NCI-H2196 (cell line): ENCODE measurements at regions not wholly inside any gene's neighbourhood (a gene's known extent, or its start where the extent isn't known, plus 50 kb on each side); places are given as distances from the start of the nearest gene placed in this dataset.

Experiments used
- DNase-seq: peaks from one replicate; lab custom pipeline; 2025; ENCODE audit not compliant: unreplicated experiment; lab: John Stamatoyannopoulos, UW

DNA sequence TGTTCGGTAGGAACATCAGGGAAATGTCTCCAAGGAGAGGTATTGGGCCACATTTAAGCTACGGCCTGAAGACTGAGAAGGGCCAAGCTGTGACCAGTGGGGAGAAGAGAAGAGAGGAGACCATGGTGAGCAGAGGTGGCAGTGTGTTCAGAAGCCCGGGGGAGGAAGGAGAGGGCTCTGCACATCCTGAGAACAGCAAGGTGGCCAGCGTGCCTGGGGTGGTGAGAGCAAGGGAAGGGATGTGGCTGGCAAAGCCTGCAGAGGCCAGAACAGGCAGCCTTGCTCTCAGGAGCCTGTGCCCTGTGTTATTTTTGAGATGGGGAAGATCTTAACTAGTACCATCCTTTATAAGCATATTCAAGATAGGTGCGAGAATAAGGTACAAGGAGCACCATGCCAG is 933.5 kb upstream of the EEF2KMT start:
- no peak for DNase-seq

DNA sequence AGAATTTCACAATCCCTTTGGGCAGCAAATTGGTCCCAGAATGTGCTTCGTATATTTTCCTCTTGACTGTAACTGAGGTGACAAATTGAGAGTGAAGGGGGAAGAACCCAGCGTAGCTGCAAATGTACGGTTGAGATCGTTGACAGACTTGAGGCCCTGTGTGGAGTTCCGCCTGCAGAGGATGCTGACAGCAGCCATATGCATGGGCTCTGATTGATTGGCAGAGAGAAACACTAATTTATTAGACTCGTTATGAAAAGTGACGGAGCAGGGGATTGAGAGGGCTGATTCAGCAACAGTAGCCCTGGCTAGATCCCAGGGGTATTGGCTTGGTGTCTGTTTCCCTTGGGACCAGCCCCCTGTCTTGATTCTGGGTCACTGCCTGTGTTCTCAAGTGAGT is 930.1 kb upstream of the EEF2KMT start:
- DNase-seq, result no peak

DNA sequence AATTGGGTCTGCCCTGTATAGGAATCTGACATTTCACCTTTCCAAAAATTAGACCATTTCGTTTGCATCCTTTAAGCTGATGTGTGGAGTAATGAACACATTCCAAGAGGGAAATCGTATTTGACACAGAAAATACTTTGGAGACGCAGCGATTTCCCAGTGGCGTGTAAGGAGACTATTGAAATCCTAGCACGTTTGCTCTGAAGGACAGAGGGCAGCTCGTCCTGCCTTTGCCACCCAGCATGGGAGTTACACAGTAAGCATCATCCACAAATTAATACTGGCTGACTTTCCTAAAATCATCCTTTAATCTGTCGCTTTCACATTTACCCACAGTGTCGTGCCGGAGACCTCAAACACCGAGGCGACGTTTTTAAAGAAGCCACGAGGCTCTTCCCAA is 925.9 kb upstream of the EEF2KMT start:
- no peak for DNase-seq

DNA sequence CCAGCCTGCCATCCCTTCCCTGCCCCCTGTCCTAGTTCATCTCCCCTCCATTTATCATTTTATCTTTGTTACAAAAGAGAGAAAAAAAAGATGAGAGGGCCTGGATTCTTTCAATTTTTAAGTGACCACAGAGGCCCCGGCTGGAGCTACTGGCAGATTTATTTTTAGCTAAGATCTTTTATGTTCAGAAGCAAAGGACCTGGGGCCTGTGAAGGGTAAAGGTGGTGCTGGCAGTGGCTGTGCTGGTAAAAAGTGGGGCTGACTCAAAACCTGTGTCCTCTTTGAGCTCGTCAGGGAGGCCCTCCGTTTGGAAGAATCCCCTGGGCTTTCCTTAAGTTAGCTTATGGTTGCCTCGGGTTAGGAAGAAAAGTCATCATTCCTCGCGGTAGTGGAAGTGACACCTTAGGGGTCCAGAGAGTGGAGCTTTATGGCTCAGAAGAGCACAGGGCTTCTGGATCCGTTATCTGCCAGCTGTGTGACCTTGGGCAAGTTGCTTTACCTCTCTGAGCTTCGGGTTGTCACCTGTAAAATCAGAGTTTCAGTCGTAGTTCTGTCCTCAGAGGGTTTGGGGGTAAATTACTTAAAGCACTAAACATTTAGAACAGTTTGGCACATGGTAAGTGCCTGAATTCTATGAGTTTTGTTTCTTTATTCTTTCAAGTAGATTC is 923.8 kb upstream of the EEF2KMT start:
- DNase-seq, result no peak

DNA sequence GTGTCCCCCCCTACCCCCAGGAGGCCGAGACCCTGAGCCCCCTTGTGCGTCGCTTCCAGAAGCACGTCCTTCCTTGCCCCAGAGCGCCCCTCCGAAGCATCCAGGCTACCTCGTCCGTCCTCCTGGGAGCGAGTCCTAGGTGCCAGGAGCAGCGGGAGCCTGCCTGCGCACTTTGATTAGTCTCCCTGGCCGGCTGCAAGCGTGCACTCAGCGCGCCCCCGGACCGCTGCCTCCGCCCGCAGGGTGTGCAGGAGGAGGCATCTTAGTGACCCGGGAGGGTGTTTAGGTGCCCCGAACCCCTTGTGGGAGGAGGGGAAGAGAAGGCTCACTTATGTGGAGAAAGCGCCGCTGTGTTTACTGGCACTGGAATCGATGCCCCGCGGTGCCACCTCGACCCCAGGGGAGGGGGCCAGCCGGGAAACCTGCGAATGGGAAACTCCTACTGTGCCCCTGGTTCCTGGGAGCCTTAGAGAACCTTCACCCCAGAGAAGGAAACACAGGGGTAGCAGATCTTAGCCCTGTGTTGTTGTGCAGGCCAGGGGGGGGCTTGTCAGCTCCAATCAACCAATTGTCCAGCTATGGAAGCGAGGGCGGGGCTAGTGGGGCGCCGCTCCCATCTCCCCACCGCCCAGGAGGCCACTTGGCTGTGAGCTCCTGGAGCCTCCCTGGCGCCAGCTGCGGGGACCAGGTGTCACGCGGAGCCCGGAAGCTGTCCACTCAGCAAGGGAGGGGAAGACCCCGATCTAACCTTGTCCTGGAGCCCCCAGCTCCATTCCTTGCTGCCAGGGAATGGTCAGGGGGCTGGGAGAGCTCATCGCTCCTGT is 922.8 kb upstream of the EEF2KMT start:
- DNase-seq, result no peak

DNA sequence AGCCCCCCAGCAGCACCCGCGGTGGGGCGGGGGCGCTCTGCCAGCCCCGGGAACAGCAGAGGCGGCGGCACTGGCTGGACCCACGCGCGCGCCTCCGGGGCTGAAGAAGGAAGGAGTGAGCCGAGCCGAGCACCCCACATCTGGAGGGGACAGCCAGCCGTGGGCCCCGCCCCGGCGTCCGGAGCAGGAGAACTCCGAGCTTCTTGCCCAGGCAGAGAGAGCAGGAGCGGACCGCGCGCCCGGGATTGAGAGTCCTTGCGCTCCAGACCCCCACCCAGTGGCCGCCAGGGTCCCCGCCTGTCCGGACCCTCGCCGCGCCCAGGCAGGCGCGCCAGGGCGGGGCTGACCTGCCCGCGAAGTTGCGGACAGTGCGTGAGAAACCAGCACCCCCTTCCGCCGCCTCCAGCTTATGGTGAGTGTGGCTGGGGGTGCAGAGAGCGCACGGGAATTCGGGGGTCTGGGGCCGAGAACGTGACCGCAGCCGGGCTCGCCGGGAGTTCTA is 921.9 kb upstream of the EEF2KMT start:
- DNase-seq, result no peak

DNA sequence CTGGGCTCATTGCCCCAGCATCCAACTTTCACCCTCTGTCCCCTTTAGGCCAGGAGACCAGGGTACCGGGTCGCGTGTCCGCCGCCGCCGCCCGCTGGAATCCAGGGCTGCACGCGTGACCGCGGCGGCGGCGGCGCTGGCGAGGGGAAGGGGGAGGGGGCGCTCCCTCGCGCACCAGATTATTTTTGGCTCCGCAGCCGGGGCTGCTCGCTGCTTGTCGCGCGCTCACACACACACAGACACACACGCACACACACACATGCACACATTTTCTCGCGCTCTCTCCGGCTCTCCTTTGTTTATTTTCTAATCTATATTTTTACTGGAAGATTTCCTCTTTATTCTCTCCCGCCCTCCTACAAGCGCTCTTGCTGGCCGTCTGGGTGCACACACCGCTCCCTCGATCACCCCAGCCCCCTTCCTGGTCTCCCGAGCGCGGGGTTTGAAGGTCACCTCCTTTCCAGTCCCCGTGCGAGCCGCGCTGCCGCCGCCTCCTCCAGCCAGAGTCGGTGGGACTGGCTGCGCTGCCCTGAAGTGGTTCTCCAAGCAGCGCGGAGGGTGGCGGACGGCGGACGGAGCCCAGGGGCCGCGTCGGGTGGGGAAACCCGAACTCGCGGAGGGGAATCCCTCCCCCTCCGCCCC is 921.4 kb upstream of the EEF2KMT start:
- DNase-seq, result no peak

DNA sequence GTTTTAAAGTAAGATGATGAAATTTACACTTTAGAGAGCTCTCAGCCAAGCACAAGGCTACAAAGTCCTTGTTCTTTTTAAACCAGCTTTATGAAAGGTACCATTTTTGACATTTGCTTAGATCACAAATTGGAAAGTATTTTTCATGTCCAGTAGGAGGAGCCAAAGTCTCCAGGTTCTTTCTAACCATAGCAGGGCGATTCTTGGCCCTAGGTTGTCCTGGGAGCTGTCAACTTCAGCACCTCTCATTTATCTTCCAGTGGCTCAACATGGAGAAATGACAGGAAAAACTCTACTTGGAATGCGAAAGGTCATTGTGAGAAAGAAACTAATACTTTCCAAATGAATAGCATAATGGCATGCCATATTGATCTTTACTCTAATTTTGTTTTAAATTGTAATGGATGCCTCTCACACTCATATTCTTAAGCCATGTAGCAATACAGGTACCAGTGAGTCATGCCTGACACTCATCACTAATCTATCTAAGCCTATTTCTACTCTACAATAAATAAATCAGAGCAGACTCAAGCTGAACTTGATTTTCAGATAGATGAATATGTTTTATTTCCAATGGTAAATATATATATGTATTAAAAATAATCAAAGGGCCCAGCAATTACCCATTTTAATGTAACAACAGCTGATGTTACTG is 919.1 kb upstream of the EEF2KMT start:
- DNase-seq, result peak; percentile 8

DNA sequence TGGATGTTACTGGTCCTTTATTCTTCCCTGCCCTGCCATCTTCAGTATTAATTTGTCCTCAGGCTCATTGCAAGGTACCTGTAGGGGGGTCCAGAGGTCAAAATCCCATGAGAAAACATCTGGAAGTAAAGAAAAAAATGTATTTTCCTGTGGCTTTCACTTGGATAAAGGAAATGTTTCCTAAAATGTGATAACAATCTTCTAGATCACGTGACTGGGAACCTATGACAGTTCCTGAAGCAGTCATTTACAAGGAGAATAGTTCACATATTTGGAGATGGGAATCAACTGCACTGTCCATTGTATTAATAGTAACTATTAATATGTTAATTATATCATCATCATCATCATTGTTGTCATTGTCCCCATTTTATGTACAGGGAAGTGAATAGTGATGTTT is 915.1 kb upstream of the EEF2KMT start:
- DNase-seq, result no peak

DNA sequence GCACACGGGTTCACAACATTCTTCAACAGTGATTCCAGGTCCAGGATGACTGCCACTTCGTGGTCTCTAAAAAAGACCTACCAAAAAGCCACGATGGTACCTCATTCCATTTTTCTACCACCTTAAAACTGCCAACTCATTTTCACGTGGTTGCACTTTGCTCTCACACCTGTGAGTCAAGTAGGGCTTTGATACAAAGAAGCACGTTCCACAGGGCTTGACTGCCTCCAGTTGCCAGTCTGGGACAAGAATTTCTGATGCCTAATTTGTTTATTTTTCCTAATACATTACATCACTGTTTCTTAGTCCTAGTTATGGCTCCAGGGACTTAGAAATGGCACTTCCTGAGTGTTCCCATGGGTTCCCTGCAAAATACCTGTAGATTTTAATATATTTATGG is 911.6 kb upstream of the EEF2KMT start:
- DNase-seq, result no peak

DNA sequence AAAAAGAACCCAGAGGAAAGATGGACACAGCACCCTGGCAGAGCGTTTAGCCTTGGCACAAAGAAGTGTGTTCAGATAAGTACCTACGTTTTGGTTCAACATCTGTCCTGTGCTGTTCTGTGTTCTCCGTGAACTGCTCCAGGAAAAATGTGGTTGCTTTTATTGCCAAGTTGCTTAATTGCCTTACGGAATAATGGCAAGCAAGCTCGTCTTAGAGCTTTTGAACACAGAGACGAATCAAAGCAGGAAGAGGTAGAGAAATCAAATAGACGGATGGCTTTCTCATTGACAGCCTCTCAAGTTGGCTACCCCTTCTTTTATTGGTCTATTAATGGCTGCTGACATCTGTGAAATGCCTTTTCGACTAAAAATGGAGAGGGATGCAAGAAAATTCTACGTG is 911.1 kb upstream of the EEF2KMT start:
- no peak for DNase-seq

DNA sequence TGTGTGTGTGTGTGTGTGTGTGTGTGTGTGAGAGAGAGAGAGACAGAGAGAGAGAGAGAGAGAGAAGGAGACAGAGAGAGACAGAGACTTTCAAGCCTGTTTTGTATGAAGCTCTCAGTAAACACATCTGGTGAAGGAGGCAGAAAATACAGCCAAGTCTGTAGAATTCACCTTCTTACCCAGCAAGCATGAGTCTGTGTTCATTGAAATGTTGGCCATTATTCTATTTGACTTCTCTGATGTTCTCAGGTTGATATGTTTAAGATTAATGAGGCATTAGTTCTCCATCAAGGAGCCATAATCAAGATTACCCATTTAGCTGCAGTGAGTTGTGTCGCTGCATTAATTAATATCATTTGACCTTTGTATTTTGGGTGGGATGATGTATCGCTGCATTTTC is 895.8 kb upstream of the EEF2KMT start:
- no peak for DNase-seq

DNA sequence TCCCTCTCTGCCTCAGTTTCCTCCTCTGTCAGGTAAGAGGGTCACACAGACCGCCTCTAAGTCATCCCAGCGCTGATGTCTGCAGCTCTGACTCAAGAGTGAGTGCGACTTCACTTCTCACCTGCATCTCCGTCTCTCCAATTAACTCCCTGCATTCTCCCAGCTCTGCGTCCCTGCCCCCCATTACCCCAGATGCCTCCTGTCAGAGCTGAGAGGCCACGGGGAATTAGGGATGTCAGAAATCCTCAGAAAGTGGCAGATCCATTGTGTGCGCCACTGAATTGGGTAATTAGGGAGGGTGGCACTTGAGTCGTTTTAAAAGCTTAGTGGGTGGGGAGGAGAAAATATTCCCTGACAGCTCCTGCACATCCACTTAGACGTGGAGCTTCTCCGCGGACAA is 885.4 kb upstream of the EEF2KMT start:
- no peak for DNase-seq

DNA sequence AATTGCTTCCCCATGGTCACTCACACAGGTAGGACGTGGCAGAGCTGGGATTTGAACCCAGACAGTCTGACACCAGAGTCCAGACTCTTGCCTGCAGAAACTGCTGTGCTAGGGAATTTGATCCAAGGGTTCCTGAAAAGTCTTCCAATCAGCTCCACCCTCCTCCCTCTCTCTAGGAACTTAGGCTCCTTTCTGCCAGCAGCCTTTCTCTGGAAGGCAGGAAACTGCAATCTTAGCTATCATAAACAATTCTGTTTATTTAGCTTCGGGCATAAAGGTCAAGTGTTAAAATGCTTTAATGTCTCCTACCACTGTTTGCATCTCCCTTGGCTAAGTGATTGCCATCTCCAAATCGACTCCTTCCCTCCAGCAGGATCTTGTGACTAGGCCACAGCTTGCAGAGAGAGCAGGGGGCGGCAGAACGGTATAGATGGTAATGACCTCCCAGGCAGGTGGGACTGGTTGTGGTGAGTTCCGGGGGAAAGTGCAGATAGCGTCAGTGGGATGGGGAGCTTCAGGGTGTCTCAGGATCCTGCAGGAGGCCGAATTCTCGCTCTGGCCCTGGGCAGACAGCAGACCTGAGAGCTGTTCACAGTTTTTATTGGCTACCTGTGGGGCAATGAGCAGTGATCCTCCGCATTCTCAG is 882.4 kb upstream of the EEF2KMT start:
- no peak for DNase-seq

DNA sequence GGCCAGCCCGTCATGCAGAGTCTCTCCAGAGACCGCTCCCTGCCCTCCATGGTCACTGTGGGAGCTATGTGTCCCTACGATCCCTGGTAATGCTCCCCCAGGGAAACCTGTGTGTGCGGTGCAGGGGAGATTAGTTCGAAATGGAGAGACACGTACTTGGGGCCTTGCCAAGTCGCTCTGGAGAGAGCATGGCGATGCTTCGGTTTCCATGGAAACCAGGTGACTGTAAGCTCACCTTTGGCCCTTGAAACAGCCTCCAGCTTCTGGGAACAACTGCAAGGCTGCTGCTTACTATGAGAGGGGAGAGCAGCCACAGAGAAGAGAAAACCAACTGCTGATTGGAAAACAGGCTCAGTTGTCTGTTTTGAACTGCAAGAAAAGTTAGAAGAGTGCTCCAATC is 879.7 kb upstream of the EEF2KMT start:
- no peak for DNase-seq

DNA sequence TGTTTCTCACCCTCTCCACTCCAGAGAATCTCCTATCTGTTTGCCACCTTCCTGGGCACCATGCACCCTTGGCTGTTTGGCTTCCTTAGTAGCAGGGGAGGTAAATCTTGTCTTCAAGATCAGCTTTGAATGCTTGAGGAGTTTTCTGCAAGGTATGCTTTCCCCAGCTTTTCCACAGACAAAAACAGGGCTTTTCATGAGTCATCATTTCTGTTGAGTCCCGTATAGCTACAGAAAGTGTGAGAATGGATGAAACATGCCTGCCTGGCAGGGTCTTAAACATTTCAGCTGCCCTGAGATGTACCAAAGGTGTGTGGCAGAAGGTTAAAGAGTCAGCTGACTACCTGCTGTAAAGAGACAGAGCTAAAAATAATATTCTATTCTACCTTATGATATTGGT is 875.2 kb upstream of the EEF2KMT start:
- DNase-seq, result no peak

DNA sequence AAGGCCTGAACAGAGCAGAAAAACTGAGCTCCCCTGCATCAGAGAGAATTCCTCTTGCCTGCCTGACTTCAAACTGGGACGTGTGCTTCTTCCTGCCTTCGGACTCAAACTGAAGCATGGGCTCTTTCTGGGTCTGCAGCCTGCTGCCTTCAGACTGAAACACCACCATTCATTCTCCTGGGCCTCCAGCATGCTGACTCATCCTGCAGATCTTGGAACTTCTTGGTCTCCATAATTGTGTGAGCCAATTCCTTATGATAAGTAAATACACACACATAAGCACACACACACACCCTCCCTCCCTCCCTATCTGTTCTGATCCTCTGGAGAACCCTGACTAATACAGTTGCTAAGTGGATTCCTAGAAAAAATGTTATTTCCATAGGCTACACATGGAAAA is 874.3 kb upstream of the EEF2KMT start:
- DNase-seq, result no peak

DNA sequence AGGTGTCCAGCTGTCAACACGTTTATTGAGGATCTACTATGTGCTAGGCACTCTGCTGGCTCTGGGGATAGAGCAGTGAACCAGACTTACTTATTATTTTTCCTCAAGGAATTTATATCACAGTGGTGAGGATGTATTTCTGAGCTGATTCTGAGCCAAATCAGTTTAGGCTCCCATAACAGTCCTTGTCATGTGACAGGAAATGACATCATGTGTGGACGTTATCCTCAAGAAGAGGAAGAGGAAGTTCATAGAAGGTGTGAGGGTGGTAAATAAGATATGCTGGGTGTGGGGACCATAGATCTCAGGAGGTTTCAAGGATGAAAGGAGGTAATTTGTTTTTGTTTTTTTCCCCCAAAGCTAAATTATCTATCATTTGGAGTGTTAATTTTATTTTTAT is 873.5 kb upstream of the EEF2KMT start:
- no peak for DNase-seq

DNA sequence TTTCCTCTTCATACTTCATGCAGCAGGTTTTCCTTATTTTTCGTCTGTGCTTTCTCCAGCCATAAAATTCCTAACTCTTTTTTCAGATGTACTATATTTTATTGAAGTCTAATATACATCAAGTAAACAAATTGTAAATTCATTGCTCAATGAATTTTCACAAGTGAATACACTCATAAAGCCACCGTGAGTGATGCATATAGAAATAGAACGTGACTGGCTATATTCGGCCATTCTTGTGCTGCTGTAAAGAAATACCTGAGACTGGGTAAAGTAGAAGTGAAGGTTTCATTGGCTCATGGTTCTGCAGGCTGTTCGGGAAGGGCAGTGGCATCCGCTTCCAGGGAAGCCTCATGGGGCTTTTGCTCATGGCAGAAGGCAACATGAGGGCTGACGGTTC is 868.4 kb upstream of the EEF2KMT start:
- DNase-seq, result no peak

DNA sequence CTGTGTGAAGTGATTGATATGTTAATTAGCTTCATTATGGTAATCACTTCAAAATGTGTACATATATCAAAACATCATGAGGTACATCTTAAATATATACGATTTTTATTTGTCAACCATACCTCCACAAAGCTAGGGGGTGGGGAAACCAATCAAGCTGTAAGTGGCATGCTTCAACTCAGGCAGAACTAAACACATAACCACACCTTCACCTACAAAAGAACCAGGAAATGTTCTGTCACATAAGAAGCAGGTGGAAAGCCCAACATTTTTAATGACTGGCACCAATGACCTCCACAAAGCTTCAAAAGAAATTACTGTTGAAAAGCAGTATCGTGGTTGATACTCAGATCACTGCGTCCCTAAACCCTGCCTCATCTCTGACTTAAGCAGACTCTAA is 867.7 kb upstream of the EEF2KMT start:
- no peak for DNase-seq

DNA sequence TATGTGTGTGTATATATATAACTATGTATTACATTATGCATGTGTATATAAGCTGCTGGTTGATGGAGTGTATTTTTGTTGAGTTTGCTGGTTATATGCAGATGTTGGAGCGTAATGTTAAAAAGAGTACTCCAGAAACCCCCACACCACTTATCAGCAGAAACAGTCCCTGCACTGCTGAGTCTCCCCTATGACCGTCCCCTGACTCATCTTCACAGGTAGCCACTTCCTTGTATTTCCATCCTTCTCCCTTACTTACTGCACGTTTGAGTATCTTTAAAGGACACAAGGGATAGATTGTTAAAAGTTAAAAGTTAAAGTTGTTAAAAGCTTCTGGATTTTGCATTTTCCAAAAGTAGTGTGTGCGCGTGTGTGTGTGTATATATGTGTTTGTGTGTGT is 853.9 kb upstream of the EEF2KMT start:
- DNase-seq, result no peak
